Naive B cell (primary cell): ENCODE measurements at regions not wholly inside any gene's neighbourhood (a gene's known extent, or its start where the extent isn't known, plus 50 kb on each side); places are given as distances from the start of the nearest gene placed in this dataset.

ENCODE experiments used
- ATAC-seq, 2 donors: fragments of 150-1000 bp; cut with Tn5 transposase; 2 replicates each; pipeline ENCODE4 v1.10.0; 2021; ENCODE audit warnings: low read depth in 2 of 2, mild to moderate bottlenecking in 2 of 2, moderate library complexity in 2 of 2
- DNase-seq: peaks from one replicate; pipeline ENCODE4 v3.0.0; 2022
- H3K27ac Mint-ChIP-seq, 6 donors: one replicate each; pipeline ENCODE4 v1.8.0; 2020 to 2022; ENCODE audit warnings: mild to moderate bottlenecking in 6 of 6, mixed read lengths in 6 of 6, moderate library complexity in 5 of 6, inconsistent platforms in 2 of 6
- H3K27me3 Mint-ChIP-seq, 3 donors: one replicate each; pipeline ENCODE4 v1.8.0; 2021 to 2022; ENCODE audit warnings: mixed read lengths in 3 of 3, mild to moderate bottlenecking in 1 of 3
- H3K36me3 Mint-ChIP-seq, 2 donors: one replicate each; pipeline ENCODE4 v1.8.0; 2020 to 2022; ENCODE audit warnings: mixed read lengths in 2 of 2, inconsistent platforms in 1 of 2, mild to moderate bottlenecking in 1 of 2
- H3K4me1 Mint-ChIP-seq, 3 donors: one replicate each; pipeline ENCODE4 v1.8.0; 2020 to 2022; ENCODE audit warnings: mixed read lengths in 3 of 3, inconsistent platforms in 1 of 3, mild to moderate bottlenecking in 1 of 3, moderate library complexity in 1 of 3
- H3K4me3 Mint-ChIP-seq, 8 donors: one replicate each; pipeline ENCODE4 v1.8.0; 2020 to 2022; ENCODE audit warnings: mild to moderate bottlenecking in 8 of 8, mixed read lengths in 8 of 8, moderate library complexity in 8 of 8, inconsistent platforms in 2 of 8
- H3K9me3 Mint-ChIP-seq, 7 donors: one replicate each; pipeline ENCODE4 v1.8.0; 2020 to 2022; ENCODE audit warnings: mixed read lengths in 7 of 7, mild to moderate bottlenecking in 5 of 7, inconsistent platforms in 2 of 7, moderate library complexity in 1 of 7

DNA sequence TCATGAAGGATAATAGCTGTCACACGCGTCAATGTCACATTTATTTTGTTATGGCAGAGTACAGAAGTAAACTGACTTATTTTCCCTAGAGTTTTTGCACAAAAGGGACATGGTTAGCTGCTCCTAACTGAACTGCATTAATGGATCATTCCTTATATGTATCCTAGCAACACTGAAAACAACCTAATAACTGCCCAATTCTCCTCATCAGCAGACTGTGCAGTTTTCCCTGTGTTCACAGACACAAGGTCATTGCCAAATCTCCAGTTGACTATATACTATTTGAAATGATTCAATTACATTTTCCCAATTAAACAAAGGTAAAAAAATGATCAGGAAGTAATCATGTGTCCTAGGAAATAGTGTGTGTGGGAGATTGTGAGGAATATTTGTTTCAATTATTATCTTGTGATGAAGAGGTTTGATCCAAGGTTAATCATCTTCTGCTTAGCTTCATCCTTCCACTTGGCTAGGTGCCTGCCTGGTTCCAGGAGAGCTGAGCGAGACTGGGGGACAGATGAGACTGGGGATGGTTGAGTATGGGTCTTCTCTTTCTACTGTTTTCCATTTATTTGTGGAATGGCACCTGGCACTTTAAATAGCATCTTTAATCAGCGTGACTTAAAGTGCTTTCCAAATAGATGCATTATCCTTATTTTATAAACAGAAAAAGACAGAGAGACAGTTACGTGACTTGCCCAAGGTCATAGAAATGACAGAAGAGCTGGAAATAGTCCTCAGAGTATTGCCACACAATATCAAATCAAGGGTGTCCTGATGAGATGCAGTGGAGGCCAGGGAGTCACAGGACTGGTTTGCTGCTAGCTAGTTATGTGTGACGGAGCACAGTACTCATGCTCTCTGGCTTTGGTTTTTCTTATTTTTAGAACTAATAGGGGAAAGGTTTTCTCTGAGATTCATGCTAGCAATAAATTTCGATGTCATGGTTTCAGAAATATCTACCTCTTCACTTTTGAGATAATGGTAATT, 335.6 kb downstream of the PIK3C3 start:
- peaks cover 0 to 6% (median 0%) of the 10 kb centered on the region in 3 donors for H3K27me3 Mint-ChIP-seq
- H3K36me3 Mint-ChIP-seq: peaks cover 0 to 4% of the 10 kb centered on the region in 2 donors
- no peak for DNase-seq
- peaks cover 0 to 7% (median 0%) of the 10 kb centered on the region in 7 donors for H3K9me3 Mint-ChIP-seq
- no peak for ATAC-seq
- H3K4me1 Mint-ChIP-seq: no peaks in the 10 kb centered on the region
- H3K27ac Mint-ChIP-seq: no peak overlapping the region
- H3K4me3 Mint-ChIP-seq: no peak overlapping the region

DNA sequence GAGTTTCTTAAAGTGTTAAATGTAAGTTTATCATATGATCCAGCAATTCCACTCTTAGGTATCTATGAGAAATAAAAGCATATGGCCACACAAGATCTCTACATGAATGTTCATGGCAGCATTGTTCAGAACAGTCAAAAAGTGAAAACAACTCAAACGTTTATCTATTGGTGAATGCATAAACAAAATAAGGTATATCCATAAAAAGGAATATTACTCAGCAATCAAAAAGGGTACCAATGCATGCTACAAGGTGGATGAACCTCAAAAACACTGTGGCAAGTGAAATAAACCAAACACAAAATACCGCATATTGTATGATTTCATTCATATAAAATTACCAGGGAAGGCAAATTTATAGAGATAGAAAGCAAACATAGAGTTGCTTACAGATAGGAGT, 337.6 kb downstream of the PIK3C3 start:
- peaks cover 0 to 6% (median 0%) of the 10 kb centered on the region in 3 donors for H3K27me3 Mint-ChIP-seq
- ATAC-seq (no peak), DNase-seq (no peak)
- H3K9me3 Mint-ChIP-seq: peaks cover 0 to 7% (median 0%) of the 10 kb centered on the region in 7 donors
- H3K4me3 Mint-ChIP-seq: no peak overlapping the region
- peaks cover 0 to 4% of the 10 kb centered on the region in 2 donors for H3K36me3 Mint-ChIP-seq
- no peaks in the 10 kb centered on the region for H3K4me1 Mint-ChIP-seq
- no peak overlapping the region for H3K27ac Mint-ChIP-seq

DNA sequence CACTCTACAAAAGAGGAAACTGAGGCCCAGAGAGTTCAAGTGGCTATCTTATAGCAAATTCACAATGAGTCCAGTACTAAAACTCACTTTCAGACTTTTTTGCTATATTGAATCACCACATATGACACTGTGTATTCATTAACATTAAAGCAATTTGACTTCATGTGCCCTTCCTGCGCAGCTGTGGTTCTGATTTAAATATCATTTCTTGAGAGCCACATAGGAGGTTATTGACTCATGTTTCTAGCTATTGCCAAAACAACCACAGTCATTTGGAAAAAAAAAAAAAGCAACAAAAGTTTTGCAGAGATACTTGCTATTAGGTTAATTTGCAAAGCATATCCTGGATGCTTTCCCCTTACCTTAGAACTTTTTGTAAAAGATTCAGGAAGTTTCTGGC, 341.2 kb downstream of the PIK3C3 start:
- Mint-ChIP-seq H3K27ac (no peak overlapping the region), H3K4me1 (no peaks in the 10 kb centered on the region), H3K27me3 (peaks cover 0 to 12% (median 11%) of the 10 kb centered on the region in 3 donors), H3K4me3 (no peak overlapping the region), H3K9me3 (peaks cover 0 to 7% (median 0%) of the 10 kb centered on the region in 7 donors), H3K36me3 (peaks cover 0 to 4% of the 10 kb centered on the region in 2 donors)
- ATAC-seq: no peak
- no peak for DNase-seq

- no peak for ATAC-seq
- Mint-ChIP-seq H3K4me1 (no peaks in the 10 kb centered on the region), H3K27ac (no peak overlapping the region), H3K4me3 (no peak overlapping the region), H3K27me3 (peaks cover under 1 to 12% (median 11%) of the 10 kb centered on the region in 3 donors), H3K9me3 (peaks cover 0 to 7% (median 0%) of the 10 kb centered on the region in 7 donors), H3K36me3 (peaks cover 0 to 4% of the 10 kb centered on the region in 2 donors)
- DNase-seq: no peak
Measured at GRCh38 chr18:42296723-42297122, 341.7 kb downstream of the PIK3C3 start.

DNA sequence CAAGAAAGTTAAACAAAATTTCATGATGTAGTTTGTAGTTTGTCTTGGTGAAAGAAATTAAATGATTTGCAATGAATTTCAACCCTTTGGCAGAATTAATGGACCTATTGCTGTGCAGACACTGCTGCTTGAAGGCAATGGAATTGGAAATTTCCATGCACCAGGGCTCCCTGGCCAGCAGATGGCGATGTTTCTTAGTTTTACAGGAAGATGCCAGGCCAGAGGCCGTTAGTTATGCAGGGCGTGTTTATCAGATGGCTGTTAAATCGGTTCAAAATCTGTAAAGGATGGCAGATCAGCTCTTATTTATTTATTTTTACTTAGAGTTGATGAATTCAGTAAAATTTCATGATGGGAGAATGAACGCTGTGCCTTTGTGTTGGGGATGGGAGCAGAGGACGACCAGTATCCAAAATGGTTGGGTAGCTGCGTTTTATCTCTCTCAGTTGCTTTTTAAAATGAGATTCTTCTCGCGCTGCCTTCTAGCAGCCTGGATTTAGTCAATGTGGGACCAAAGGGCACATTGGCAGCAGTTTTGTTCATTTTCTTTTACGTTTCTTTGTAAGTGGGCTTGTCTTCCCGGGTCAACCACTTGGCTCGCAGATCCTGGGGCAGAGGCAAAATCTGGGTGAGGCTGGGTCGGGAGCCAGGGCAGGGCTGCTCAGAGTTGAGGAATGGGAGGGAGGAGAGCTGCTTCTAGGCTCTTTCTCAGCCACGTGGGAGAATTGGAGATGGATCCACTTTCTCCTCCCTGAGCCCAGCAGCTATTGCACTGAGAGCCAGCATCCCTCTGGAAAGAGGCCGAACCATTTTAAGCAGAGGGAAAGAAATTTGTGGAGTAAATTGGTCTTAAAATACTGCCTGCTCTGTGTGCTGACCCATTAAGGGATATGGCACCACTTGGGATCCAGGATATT, 344.0 kb downstream of the PIK3C3 start:
- DNase-seq (peak; percentile 23), ATAC-seq (peak in 1 of 2 donors; percentile 27)
- Mint-ChIP-seq H3K4me3 (no peak overlapping the region), H3K4me1 (no peaks in the 10 kb centered on the region), H3K36me3 (no peaks in the 10 kb centered on the region), H3K9me3 (no peaks in the 10 kb centered on the region), H3K27me3 (peaks cover 7 to 16% (median 12%) of the 10 kb centered on the region in 3 donors), H3K27ac (no peak overlapping the region)

- Mint-ChIP-seq H3K4me3 (no peak overlapping the region), H3K9me3 (peaks cover 0 to 6% (median 0%) of the 10 kb centered on the region in 7 donors), H3K27ac (no peak overlapping the region), H3K27me3 (peaks cover 0 to 7% (median 5%) of the 10 kb centered on the region in 3 donors), H3K36me3 (no peaks in the 10 kb centered on the region), H3K4me1 (no peaks in the 10 kb centered on the region)
- no peak for DNase-seq
- no peak for ATAC-seq
Measured at GRCh38 chr18:42305869-42306593, 351.0 kb downstream of the PIK3C3 start.

GRCh38 chr18:42306594-42306980, 351.6 kb downstream of the PIK3C3 start:
- peaks cover 0 to 6% (median 0%) of the 10 kb centered on the region in 7 donors for H3K9me3 Mint-ChIP-seq
- no peaks in the 10 kb centered on the region for H3K36me3 Mint-ChIP-seq

GRCh38 chr18:42310956-42311355, 355.9 kb downstream of the PIK3C3 start:
- H3K4me3 Mint-ChIP-seq: no peak overlapping the region
- H3K36me3 Mint-ChIP-seq: no peaks in the 10 kb centered on the region
- peaks cover 0 to 6% (median 0%) of the 10 kb centered on the region in 7 donors for H3K9me3 Mint-ChIP-seq
- DNase-seq (no peak), ATAC-seq (no peak)
- H3K27ac Mint-ChIP-seq: peak overlapping the region in 1 of 6 donors; percentile 3
- no peaks in the 10 kb centered on the region for H3K4me1 Mint-ChIP-seq
- no peaks in the 10 kb centered on the region for H3K27me3 Mint-ChIP-seq

More at GRCh38 chr18:42306594-42306980, 351.6 kb downstream of the PIK3C3 start:
- peaks cover 0 to 7% (median 5%) of the 10 kb centered on the region in 3 donors for H3K27me3 Mint-ChIP-seq
- no peak overlapping the region for H3K27ac Mint-ChIP-seq
- DNase-seq: no peak
- no peaks in the 10 kb centered on the region for H3K4me1 Mint-ChIP-seq
- no peak for ATAC-seq
- H3K4me3 Mint-ChIP-seq: no peak overlapping the region

GRCh38 chr18:42326752-42327151, 371.7 kb downstream of the PIK3C3 start:
- ATAC-seq (no peak), DNase-seq (no peak)
- no peak overlapping the region for H3K27ac Mint-ChIP-seq
- H3K9me3 Mint-ChIP-seq: peaks cover 0 to 9% (median 4%) of the 10 kb centered on the region in 7 donors
- H3K4me1 Mint-ChIP-seq: no peaks in the 10 kb centered on the region
- H3K36me3 Mint-ChIP-seq: no peaks in the 10 kb centered on the region
- no peak overlapping the region for H3K4me3 Mint-ChIP-seq
- no peaks in the 10 kb centered on the region for H3K27me3 Mint-ChIP-seq

DNA sequence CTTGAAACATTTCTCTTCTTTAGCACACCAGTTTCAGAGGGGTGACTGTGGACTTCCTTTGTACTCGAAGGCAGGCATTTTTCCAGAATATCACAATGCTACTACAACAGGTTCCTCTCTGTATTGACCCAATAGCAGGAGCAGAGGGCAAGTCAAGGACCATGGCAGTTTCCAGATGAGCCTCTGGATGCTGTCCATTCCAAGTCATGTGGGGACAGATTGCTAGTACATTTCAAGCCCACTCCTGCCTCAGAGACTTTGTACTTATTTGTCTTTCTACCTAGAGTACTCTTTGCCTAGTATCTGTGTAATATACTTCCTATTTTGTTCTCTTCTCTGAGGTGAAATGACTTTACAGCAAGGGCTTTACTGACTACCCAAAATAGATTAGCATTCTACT, 373.9 kb downstream of the PIK3C3 start:
- H3K4me1 Mint-ChIP-seq: no peaks in the 10 kb centered on the region
- ATAC-seq (no peak), DNase-seq (no peak)
- peaks cover 0 to 9% (median 5%) of the 10 kb centered on the region in 7 donors for H3K9me3 Mint-ChIP-seq
- no peak overlapping the region for H3K27ac Mint-ChIP-seq
- no peak overlapping the region for H3K4me3 Mint-ChIP-seq
- H3K27me3 Mint-ChIP-seq: peaks cover 0 to 5% (median 0%) of the 10 kb centered on the region in 3 donors
- H3K36me3 Mint-ChIP-seq: no peaks in the 10 kb centered on the region

DNA sequence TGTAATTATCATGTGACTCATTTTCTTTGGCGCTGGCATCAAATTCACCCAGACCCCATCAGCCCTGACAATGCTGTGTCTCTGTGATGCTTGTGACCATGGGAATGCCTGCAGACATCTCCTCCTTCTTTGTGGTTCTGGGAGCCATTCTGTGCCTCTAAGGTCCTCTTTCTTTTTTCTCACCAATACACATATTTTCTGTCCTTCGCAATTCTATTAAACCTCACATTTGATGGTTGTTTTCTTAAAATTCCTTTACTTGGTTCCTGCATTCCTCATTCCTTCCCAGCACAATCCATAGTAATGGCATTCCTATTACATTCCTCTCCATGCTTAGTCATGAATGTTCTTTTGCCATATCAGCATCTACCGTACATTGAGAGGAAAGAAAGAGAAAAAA, 375.3 kb downstream of the PIK3C3 start:
- H3K4me1 Mint-ChIP-seq: no peaks in the 10 kb centered on the region
- peaks cover 0 to 5% (median 0%) of the 10 kb centered on the region in 3 donors for H3K27me3 Mint-ChIP-seq
- H3K27ac Mint-ChIP-seq: no peak overlapping the region
- DNase-seq (no peak), ATAC-seq (no peak)
- H3K36me3 Mint-ChIP-seq: no peaks in the 10 kb centered on the region
- H3K4me3 Mint-ChIP-seq: no peak overlapping the region
- H3K9me3 Mint-ChIP-seq: peaks cover under 1 to 7% (median 4%) of the 10 kb centered on the region in 7 donors

GRCh38 chr18:42333558-42333957, 378.5 kb downstream of the PIK3C3 start:
- Mint-ChIP-seq H3K36me3 (no peaks in the 10 kb centered on the region), H3K27me3 (peaks cover 0 to 5% (median 0%) of the 10 kb centered on the region in 3 donors), H3K4me1 (no peaks in the 10 kb centered on the region), H3K9me3 (peaks cover 6 to 18% (median 8%) of the 10 kb centered on the region in 7 donors), H3K27ac (no peak overlapping the region), H3K4me3 (no peak overlapping the region)
- DNase-seq (no peak), ATAC-seq (no peak)

- ATAC-seq (no peak), DNase-seq (no peak)
- Mint-ChIP-seq H3K9me3 (peaks cover 6 to 18% (median 10%) of the 10 kb centered on the region in 7 donors), H3K27me3 (peaks cover 0 to 5% (median 0%) of the 10 kb centered on the region in 3 donors), H3K4me3 (no peak overlapping the region), H3K4me1 (no peaks in the 10 kb centered on the region), H3K27ac (no peak overlapping the region), H3K36me3 (no peaks in the 10 kb centered on the region)
Measured at GRCh38 chr18:42334931-42335330, 379.9 kb downstream of the PIK3C3 start.
